GM21381 (cell line): ENCODE measurements at regions not wholly inside any gene's neighbourhood (a gene's known extent, or its start where the extent isn't known, plus 50 kb on each side); places are given as distances from the start of the nearest gene placed in this dataset.

ENCODE experiments used
- ATAC-seq: cut with Tn5 transposase; IDR thresholded peaks from one replicate; pipeline ENCODE4 v1.9.1; 2021; ENCODE audit warnings: mild to moderate bottlenecking, moderate library complexity; ENCODE audit not compliant: unreplicated experiment

- ATAC-seq, result no peak
These were observed 210.6 kb downstream of the QDPR start for GRCh38 chr4:17301266-17301665.

GRCh38 chr4:17296921-17297890 lies 214.7 kb downstream of the QDPR start:
- no peak for ATAC-seq

GRCh38 chr4:17293901-17294300 lies 218.0 kb downstream of the QDPR start:
- no peak for ATAC-seq

GRCh38 chr4:17288151-17288550 lies 223.7 kb downstream of the QDPR start:
- no peak for ATAC-seq

GRCh38 chr4:17286752-17287460 lies 225.0 kb downstream of the QDPR start:
- ATAC-seq, result no peak

GRCh38 chr4:17285747-17286146 lies 226.1 kb downstream of the QDPR start:
- no peak for ATAC-seq

GRCh38 chr4:17284323-17285175 lies 227.3 kb downstream of the QDPR start:
- no peak for ATAC-seq

- no peak for ATAC-seq
These were observed 228.1 kb downstream of the QDPR start for GRCh38 chr4:17283832-17284231.

- ATAC-seq, result no peak
These were observed 228.6 kb downstream of the QDPR start for GRCh38 chr4:17283251-17283650.

GRCh38 chr4:17280261-17281018 lies 231.4 kb downstream of the QDPR start:
- no peak for ATAC-seq

- no peak for ATAC-seq
These were observed 235.1 kb downstream of the QDPR start for GRCh38 chr4:17276776-17277175.

GRCh38 chr4:17275836-17276235 lies 236.1 kb downstream of the QDPR start:
- ATAC-seq, result no peak

- no peak for ATAC-seq
These were observed 238.8 kb downstream of the QDPR start for GRCh38 chr4:17273047-17273446.

- ATAC-seq, result no peak
These were observed 239.7 kb downstream of the QDPR start for GRCh38 chr4:17272154-17272553.

- ATAC-seq, result no peak
These were observed 246.2 kb downstream of the QDPR start for GRCh38 chr4:17265653-17266052.

GRCh38 chr4:17265139-17265538 lies 246.8 kb downstream of the QDPR start:
- no peak for ATAC-seq

GRCh38 chr4:17260166-17260907 lies 251.6 kb downstream of the QDPR start:
- ATAC-seq, result no peak

GRCh38 chr4:17258106-17258505 lies 253.8 kb downstream of the QDPR start:
- no peak for ATAC-seq

- no peak for ATAC-seq
These were observed 259.8 kb downstream of the QDPR start for GRCh38 chr4:17252131-17252530.

GRCh38 chr4:17251101-17251500 lies 260.8 kb downstream of the QDPR start:
- ATAC-seq, result no peak
